ENCODE measurements at regions not wholly inside any gene's neighbourhood (a gene's known extent, or its start where the extent isn't known, plus 50 kb on each side); places are given as distances from the start of the nearest gene placed in this dataset.
"Not testable (repeated sequence)": the region's sequence is repeated elsewhere in the genome, so short reads cannot be mapped to it uniquely, and the experiment has no call there.

DNA sequence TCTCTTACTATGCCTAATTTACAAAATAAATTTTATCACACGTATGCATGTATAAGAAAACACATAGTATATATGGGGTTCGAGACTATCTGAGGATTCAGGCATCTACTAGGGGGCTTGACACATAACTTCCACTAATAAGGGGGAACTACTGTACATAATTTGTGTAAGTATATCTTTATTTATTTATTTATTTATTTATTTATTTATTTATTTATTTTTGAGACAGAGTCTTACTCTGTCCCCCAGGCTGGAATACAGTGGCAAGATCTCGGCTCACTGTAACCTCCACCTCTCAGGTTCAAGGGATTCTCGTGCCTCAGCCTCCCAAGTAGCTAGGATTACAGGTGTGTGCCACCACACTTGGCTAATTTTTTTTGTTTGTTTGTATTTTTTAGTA is 414.4 kb upstream of the CDH20 start:
- not testable (repeated sequence) for TF ChIP-seq CTCF (conservative IDR thresholded peaks at IDR 0.05; ENCODE audit: low read depth, low read length); EZH2 (IDR thresholded peaks at IDR 0.05; ENCODE audit: borderline replicate concordance, low read depth, low read length, poor library complexity, severe bottlenecking)

All from A673 (cell line).